Epithelial cell of esophagus (primary cell): ENCODE measurements at regions not wholly inside any gene's neighbourhood (a gene's known extent, or its start where the extent isn't known, plus 50 kb on each side); places are given as distances from the start of the nearest gene placed in this dataset.
"Not testable (repeated sequence)": the region's sequence is repeated elsewhere in the genome, so short reads cannot be mapped to it uniquely, and the experiment has no call there.

Source experiments
- DNase-seq: peaks from one replicate; pipeline ENCODE4 v3.0.0; 2010; ENCODE audit warnings: low read depth
- H3K4me3 ChIP-seq: 2 replicates; pipeline ENCODE4 v1.5.1; 2011; ENCODE audit warnings: mild to moderate bottlenecking, low read length, control low read depth
- CTCF ChIP-seq: IDR thresholded peaks from 2 replicates; pipeline ENCODE4 v1.5.1; 2011; ENCODE audit warnings: low read depth, mild to moderate bottlenecking, low read length, control low read depth, inconsistent platforms; ENCODE audit not compliant: insufficient read depth; ENCODE audit errors: missing control alignments

GRCh38 chr17:31622500-31622899 lies 231.0 kb downstream of the RAB11FIP4 start:
- TF ChIP-seq CTCF, result no peak
- H3K4me3 ChIP-seq, result no peak overlapping the region
- DNase-seq, result no peak

GRCh38 chr17:31621566-31621965 lies 230.1 kb downstream of the RAB11FIP4 start:
- no peak overlapping the region for H3K4me3 ChIP-seq
- no peak for TF ChIP-seq CTCF

GRCh38 chr17:31611053-31611452 lies 219.6 kb downstream of the RAB11FIP4 start:
- H3K4me3 ChIP-seq, DNase-seq: not testable (repeated sequence)

More at GRCh38 chr17:31621566-31621965, 230.1 kb downstream of the RAB11FIP4 start:
- no peak for DNase-seq

GRCh38 chr17:31609996-31610910 lies 218.8 kb downstream of the RAB11FIP4 start:
- TF ChIP-seq CTCF, result no peak
- DNase-seq, result no peak
- H3K4me3 ChIP-seq, result no peak overlapping the region

GRCh38 chr17:31609331-31609730 lies 217.9 kb downstream of the RAB11FIP4 start:
- no peak for TF ChIP-seq CTCF
- H3K4me3 ChIP-seq, result no peak overlapping the region
- DNase-seq, result no peak

GRCh38 chr17:31608659-31609254 lies 217.3 kb downstream of the RAB11FIP4 start:
- no peak for TF ChIP-seq CTCF

GRCh38 chr17:31605761-31606160 lies 214.3 kb downstream of the RAB11FIP4 start:
- no peak for DNase-seq
- no peak overlapping the region for H3K4me3 ChIP-seq

More at GRCh38 chr17:31608659-31609254, 217.3 kb downstream of the RAB11FIP4 start:
- no peak for DNase-seq
- no peak overlapping the region for H3K4me3 ChIP-seq

More at GRCh38 chr17:31605761-31606160, 214.3 kb downstream of the RAB11FIP4 start:
- TF ChIP-seq CTCF, result no peak
